HG03354 (cell line): ENCODE measurements at regions not wholly inside any gene's neighbourhood (a gene's known extent, or its start where the extent isn't known, plus 50 kb on each side); places are given as distances from the start of the nearest gene placed in this dataset.
"Not testable (repeated sequence)": the region's sequence is repeated elsewhere in the genome, so short reads cannot be mapped to it uniquely, and the experiment has no call there.

ENCODE experiments used
- ATAC-seq: cut with Tn5 transposase; IDR thresholded peaks from one replicate; pipeline ENCODE4 v1.9.1; 2021; ENCODE audit warnings: mild to moderate bottlenecking; ENCODE audit not compliant: unreplicated experiment, poor library complexity, severe bottlenecking

GRCh38 chr10:109327266-109327665, 596.0 kb downstream of the XPNPEP1 start:
- ATAC-seq, result no peak

- ATAC-seq, result no peak
Observed at GRCh38 chr10:109324721-109325120, 598.6 kb downstream of the XPNPEP1 start.

GRCh38 chr10:109317746-109318366, 605.5 kb downstream of the XPNPEP1 start:
- ATAC-seq, result no peak

- ATAC-seq, result not testable (repeated sequence)
Observed at GRCh38 chr10:109314016-109314415, 609.3 kb downstream of the XPNPEP1 start.

GRCh38 chr10:109312555-109312954, 610.8 kb downstream of the XPNPEP1 start:
- ATAC-seq, result not testable (repeated sequence)

GRCh38 chr10:109308971-109309370, 614.3 kb downstream of the XPNPEP1 start:
- ATAC-seq, result no peak

- not testable (repeated sequence) for ATAC-seq
Observed at GRCh38 chr10:109307102-109307501, 616.2 kb downstream of the XPNPEP1 start.

GRCh38 chr10:109306698-109307097, 616.6 kb downstream of the XPNPEP1 start:
- no peak for ATAC-seq

- ATAC-seq, result no peak
Observed at GRCh38 chr10:109287858-109288257, 635.5 kb downstream of the XPNPEP1 start.

- ATAC-seq, result no peak
Observed at GRCh38 chr10:109282510-109282909, 640.8 kb downstream of the XPNPEP1 start.

- no peak for ATAC-seq
Observed at GRCh38 chr10:109281347-109281746, 642.0 kb downstream of the XPNPEP1 start.

GRCh38 chr10:109280837-109281236, 642.5 kb downstream of the XPNPEP1 start:
- ATAC-seq, result no peak

GRCh38 chr10:109277456-109277855, 645.9 kb downstream of the XPNPEP1 start:
- ATAC-seq, result no peak

GRCh38 chr10:109275960-109276359, 647.4 kb downstream of the XPNPEP1 start:
- ATAC-seq, result no peak

GRCh38 chr10:109274681-109275080, 648.6 kb downstream of the XPNPEP1 start:
- ATAC-seq, result no peak

- ATAC-seq, result no peak
Observed at GRCh38 chr10:109270173-109270572, 653.1 kb downstream of the XPNPEP1 start.

- no peak for ATAC-seq
Observed at GRCh38 chr10:109264004-109264403, 659.3 kb downstream of the XPNPEP1 start.

GRCh38 chr10:109261231-109261630, 662.1 kb downstream of the XPNPEP1 start:
- ATAC-seq, result no peak

- ATAC-seq, result no peak
Observed at GRCh38 chr10:109259293-109259692, 664.0 kb downstream of the XPNPEP1 start.

GRCh38 chr10:109253306-109253705, 670.0 kb downstream of the XPNPEP1 start:
- ATAC-seq, result no peak

GRCh38 chr10:109250152-109250551, 673.2 kb downstream of the XPNPEP1 start:
- no peak for ATAC-seq

- ATAC-seq, result no peak
Observed at GRCh38 chr10:109247814-109248213, 675.5 kb downstream of the XPNPEP1 start.
